HepG2 (cell line): ENCODE measurements at regions not wholly inside any gene's neighbourhood (a gene's known extent, or its start where the extent isn't known, plus 50 kb on each side); places are given as distances from the start of the nearest gene placed in this dataset.

ENCODE experiments used
- ATAC-seq: fragments of 200-7000 bp; cut with Tn5 transposase; 3 replicates; pipeline ENCODE4 v1.9.1; 2020; ENCODE audit warnings: mild to moderate bottlenecking, moderate library complexity
- BruUV-seq: library from RNA; stranded (reverse); fragments of 400-500 nt; replicated peaks from 2 replicates; lab custom pipeline; 2021; lab: Mats Ljungman, UMichigan
- CTCF ChIA-PET: fragments of 300-600 bp; formaldehyde crosslinking; extraction: SDS; loops from one replicate; lab custom pipeline; 2021; ENCODE audit warnings: low total read pairs, inconsistent platforms, low intra/inter-chr PET ratio; lab: Yijun Ruan, JAX
- POLR2A ChIA-PET: fragments of 350-600 bp; sonication (Branson Sonifier 250); formaldehyde crosslinking; loops from one replicate; lab custom pipeline; 2020; ENCODE audit warnings: antibody characterized with exemption, inconsistent platforms; lab: Yijun Ruan, JAX
- DNase-seq: peaks from one replicate; pipeline ENCODE4 v3.0.0-alpha.2; 2015; ENCODE audit warnings: low spot score
- FAIRE-seq: peaks from 3 replicates; lab custom pipeline; 2011; peaks lifted over from hg19 to GRCh38; lab: Jason Lieb, UNC
- H2AFZ ChIP-seq: one replicate; pipeline ENCODE4 v1.6.1; 2011; ENCODE audit warnings: low read length, inconsistent platforms
- H3K27ac ChIP-seq: fragments of 300-600 bp; 3 replicates; pipeline ENCODE4 v1.8.0; 2011; ENCODE audit warnings: mixed run types, mild to moderate bottlenecking, mixed read lengths, low read length, inconsistent platforms; ENCODE audit not compliant: insufficient read depth; ENCODE audit errors: extremely low read length
- H3K27me3 ChIP-seq, 2 experiments: fragments of 200-600 bp in 1 of 2; 2 replicates in 1 of 2; 3 replicates in 1 of 2; pipeline versions ENCODE4 v1.6.0 to v1.8.0; 2011; ENCODE audit warnings: low read length in 2 of 2, mild to moderate bottlenecking in 2 of 2, moderate library complexity in 2 of 2, inconsistent platforms in 1 of 2; ENCODE audit not compliant: insufficient read depth in 2 of 2, control insufficient read depth in 1 of 2
- H3K36me3 ChIP-seq, 2 experiments: fragments of 200-600 bp in 1 of 2; replicated peaks in 1 of 2; 2 replicates in 1 of 2; 3 replicates in 1 of 2; pipeline versions ENCODE4 v1.5.1 to v1.8.0; 2011; ENCODE audit warnings: low read length in 2 of 2, inconsistent platforms in 1 of 2; ENCODE audit not compliant: insufficient read depth in 2 of 2, control insufficient read depth in 1 of 2
- H3K4me1 ChIP-seq: 2 replicates; pipeline ENCODE4 v1.5.1; 2012; ENCODE audit warnings: low read length, inconsistent platforms; ENCODE audit not compliant: insufficient read depth
- H3K4me2 ChIP-seq: 2 replicates; pipeline ENCODE4 v1.6.0; 2011; ENCODE audit warnings: low read depth, low read length, inconsistent platforms
- H3K4me3 ChIP-seq, 3 experiments: fragments of 200-600 bp in 1 of 3; sonication (generic), shearing (Covaris generic) in 1 of 3; replicated peaks in 1 of 3; 2 replicates each; pipeline ENCODE4 v1.5.1; 2011 to 2016; ENCODE audit warnings: low read length in 3 of 3, inconsistent platforms in 2 of 3, low read depth in 2 of 3, mild to moderate bottlenecking in 2 of 3, control low read depth in 1 of 3, mixed read lengths in 1 of 3; ENCODE audit not compliant: insufficient read depth in 1 of 3
- H3K79me2 ChIP-seq: one replicate; pipeline ENCODE4 v1.6.1; 2011; ENCODE audit warnings: low read length, inconsistent platforms; ENCODE audit not compliant: insufficient read depth
- H3K9ac ChIP-seq: 2 replicates; pipeline ENCODE4 v1.6.0; 2011; ENCODE audit warnings: mild to moderate bottlenecking, low read depth, low read length, inconsistent platforms; ENCODE audit not compliant: insufficient read depth
- H3K9me3 ChIP-seq: 2 replicates; pipeline ENCODE4 v1.5.1; 2012; ENCODE audit warnings: mild to moderate bottlenecking, low read length
- H4K20me1 ChIP-seq: 2 replicates; pipeline ENCODE4 v1.6.0; 2011; ENCODE audit warnings: inconsistent platforms, mild to moderate bottlenecking, low read length, moderate library complexity; ENCODE audit not compliant: insufficient read depth
- HCFC1 ChIP-seq: fragments of 150-350 bp; IDR thresholded peaks from 2 replicates; pipeline ENCODE4 v1.6.1; 2014; ENCODE audit warnings: low read depth, low read length
- SIX4 ChIP-seq: sonication (generic); formaldehyde crosslinking; IDR thresholded peaks from 2 replicates; pipeline ENCODE4 v1.4.0; 2020; ENCODE audit warnings: missing genetic modification reagents
- ZFAT ChIP-seq: sonication (generic); formaldehyde crosslinking; conservative IDR thresholded peaks from 2 replicates; pipeline ENCODE4 v1.8.1; 2023; ENCODE audit warnings: missing genetic modification reagents, inconsistent platforms
- ZFP62 ChIP-seq: sonication (generic); formaldehyde crosslinking; IDR thresholded peaks from 2 replicates; pipeline ENCODE4 v1.4.0; 2020; ENCODE audit warnings: missing genetic modification reagents
- WGBS: methylation state at CpG from one replicate; pipeline ENCODE4 v1.1.6; 2017; ENCODE audit warnings: low lambda C conversion rate; 5-methylcytosine and 5-hydroxymethylcytosine counted together
- in situ Hi-C: cut with HindIII; loops from 2 replicates; pipeline ENCODE4 v1.10.0; 2017; ENCODE audit warnings: low pct_unique_long_range_greater_than_20kb; ENCODE audit not compliant: extremely low pct_ligation_motif_present
- intact Hi-C: fragments of 100-400 bp; cut with micrococcal nuclease; formaldehyde crosslinking; loops from one replicate; pipeline ENCODE4 v1.10.0; 2022; ENCODE audit not compliant: unreplicated experiment

- no peak overlapping the region for H3K4me2 ChIP-seq
- no peak for DNase-seq
- peak; percentile 21 for FAIRE-seq
- in situ Hi-C loops (no loop called here), intact Hi-C loops (no loop called here)
- TF ChIP-seq ZFP62 (CRISPR knock-in tag) (no peak), HCFC1 (no peak), ZFAT (CRISPR knock-in tag) (peak; percentile 87)
- H3K4me1 ChIP-seq, result peaks cover 8% of the 10 kb centered on the region
- ChIA-PET CTCF (no interaction called here), POLR2A (no interaction called here)
- no peak overlapping the region for H3K9ac ChIP-seq
- no peaks in the 10 kb centered on the region for H3K9me3 ChIP-seq
- H3K36me3 ChIP-seq, result no peaks in the 10 kb centered on the region
- no peaks in the 10 kb centered on the region for H3K79me2 ChIP-seq
- no peak overlapping the region for H3K27ac ChIP-seq
- H3K27me3 ChIP-seq, result no peaks in the 10 kb centered on the region
- H2AFZ ChIP-seq, result no peak overlapping the region
- no peak overlapping the region for H3K4me3 ChIP-seq
- WGBS, result 98% methylated on average over 4 of the region's 4 CpGs
- no TSS peak for BruUV-seq
- no peak for ATAC-seq
- H4K20me1 ChIP-seq, result no peaks in the 10 kb centered on the region
Observed at GRCh38 chr2:144211826-144212225, 308.1 kb downstream of the ZEB2 start.

- TF ChIP-seq SIX4 (CRISPR knock-in tag), result no peak
- TF ChIP-seq, all 625 proteins: peak for 0
- intact Hi-C loops, result no loop called here
- FAIRE-seq, result no peak
- H3K4me2 ChIP-seq, result no peak overlapping the region
- in situ Hi-C loops, result no loop called here
- no peak overlapping the region for H3K9ac ChIP-seq
- WGBS, result 94% methylated on average over 4 of the region's 4 CpGs
- no peak overlapping the region for H2AFZ ChIP-seq
- CTCF ChIA-PET, result no interaction called here
- no peak for DNase-seq
- BruUV-seq, result no TSS peak
- H3K4me3 ChIP-seq, result no peak overlapping the region
- POLR2A ChIA-PET, result no interaction called here
- ATAC-seq, result no peak
- peaks cover 8% of the 10 kb centered on the region for H3K4me1 ChIP-seq
- no peak overlapping the region for H3K27ac ChIP-seq
- H3K9me3 ChIP-seq, result no peaks in the 10 kb centered on the region
- no peaks in the 10 kb centered on the region for H4K20me1 ChIP-seq
- H3K36me3 ChIP-seq, result no peaks in the 10 kb centered on the region
- no peaks in the 10 kb centered on the region for H3K27me3 ChIP-seq
- no peaks in the 10 kb centered on the region for H3K79me2 ChIP-seq
Observed at GRCh38 chr2:144211065-144211464, 308.9 kb downstream of the ZEB2 start.
